Activated CD4-positive, alpha-beta T cell treated with anti-CD3 and anti-CD28 coated beads, Interleukin-2, amount 50 U/mL, for 24 hours (primary cell): ENCODE measurements at regions not wholly inside any gene's neighbourhood (a gene's known extent, or its start where the extent isn't known, plus 50 kb on each side); places are given as distances from the start of the nearest gene placed in this dataset.
A peak's percentile ranks its signal among the peaks of the same experiment; 100 is the strongest.

Source experiments
- DNase-seq, 2 donors: peaks; one replicate each; pipeline ENCODE4 v3.0.0-alpha.2; 2020; ENCODE audit warnings: low read depth in 1 of 2, low spot score in 1 of 2

- DNase-seq, result no peak
Observed at GRCh38 chr3:9301091-9301490, 51.6 kb upstream of the SRGAP3 start.

GRCh38 chr3:9301798-9302197 lies 52.4 kb upstream of the SRGAP3 start:
- DNase-seq, result peak in 1 of 2 donors; percentile 10

DNA sequence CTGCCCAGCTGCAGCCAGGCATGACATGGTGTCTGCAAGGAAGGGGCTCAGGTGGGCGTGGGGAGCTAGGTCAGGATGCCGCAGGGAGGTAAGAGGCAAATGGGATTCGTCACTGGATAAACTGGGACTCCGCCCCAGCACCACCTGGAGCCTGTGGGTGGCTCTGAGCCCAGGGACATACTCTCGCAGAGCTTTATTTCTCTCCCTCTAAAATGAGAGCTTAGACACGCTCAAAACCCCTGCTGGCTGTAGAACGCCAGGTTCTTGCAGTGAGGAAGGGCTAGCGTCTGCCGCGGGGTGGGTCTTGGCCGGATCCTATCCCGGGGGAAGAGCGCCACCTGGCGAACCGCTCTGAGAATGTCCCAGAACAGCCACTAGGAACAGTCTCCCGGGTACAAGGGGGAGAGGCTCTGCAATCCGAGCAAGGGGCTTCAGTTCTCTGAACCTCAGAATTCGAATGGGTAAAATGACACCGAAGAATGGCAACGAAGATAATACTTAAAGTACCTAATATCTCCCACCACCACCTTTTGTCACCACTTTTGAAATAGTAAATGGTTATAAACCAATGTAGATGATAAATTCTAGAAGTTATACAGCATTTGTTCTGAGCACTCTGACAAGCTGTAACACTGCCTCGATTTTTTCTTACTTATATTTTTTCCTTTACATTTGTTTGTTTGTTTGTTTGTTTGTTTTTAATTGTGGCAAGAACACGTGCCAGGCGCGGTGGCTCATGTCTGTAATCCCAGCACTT lies 53.2 kb upstream of the SRGAP3 start:
- peak; percentile 68 to 71 for DNase-seq

DNA sequence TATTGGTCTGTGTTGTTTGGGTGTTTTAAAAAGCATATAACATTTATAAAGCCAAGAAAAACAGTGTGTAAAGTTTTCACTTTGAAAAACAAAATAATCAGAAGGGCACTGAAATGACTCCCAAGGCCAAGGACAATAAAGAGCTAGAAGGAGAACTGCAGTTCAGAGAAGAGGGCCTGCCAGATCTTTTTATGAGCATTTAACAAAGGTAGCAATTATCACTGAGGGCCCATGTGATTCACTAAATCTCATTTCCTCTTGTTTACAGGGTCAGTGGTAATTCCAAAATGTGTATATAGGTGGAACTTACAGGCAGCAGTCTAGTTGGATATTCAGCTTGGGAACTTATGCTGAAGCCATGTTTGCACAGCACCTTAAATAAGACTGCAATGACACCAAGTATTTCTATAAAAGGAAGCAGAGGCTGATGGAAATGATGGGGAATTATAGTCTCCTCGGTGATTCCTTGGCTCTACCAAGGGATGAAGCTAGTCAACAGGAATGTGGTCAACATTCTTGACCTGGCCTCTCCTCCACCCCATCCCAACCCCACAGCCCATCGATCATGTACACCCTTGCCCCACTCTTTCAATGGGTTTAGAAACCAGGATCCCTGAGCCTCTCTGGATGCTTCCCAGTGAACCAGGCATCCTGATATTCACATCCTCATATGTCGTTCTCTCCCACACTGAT lies 54.4 kb upstream of the THUMPD3 start:
- no peak for DNase-seq

- DNase-seq, result no peak
Observed at GRCh38 chr3:9310043-9310442, 52.8 kb upstream of the THUMPD3 start.

DNA sequence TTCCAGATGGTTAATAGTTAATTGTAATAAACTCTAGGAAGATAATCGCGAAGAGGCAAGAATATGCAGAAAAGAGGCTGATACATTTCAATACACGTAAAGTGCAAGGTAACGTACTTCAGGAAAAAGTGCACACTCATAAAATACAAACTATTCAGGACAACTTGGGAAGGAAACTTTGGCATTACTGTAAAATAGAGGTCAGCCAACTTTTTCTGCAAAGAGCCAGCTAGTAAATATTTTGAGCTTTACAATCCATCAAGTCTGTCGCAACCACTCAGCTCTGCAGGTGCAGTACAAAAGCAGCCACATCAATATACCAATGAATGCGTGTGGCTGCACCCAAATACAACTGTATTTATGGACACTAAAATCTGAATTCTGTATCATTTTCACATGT lies 51.6 kb upstream of the THUMPD3 start:
- no peak for DNase-seq
